Left renal cortex interstitium (tissue), 4 donors: ENCODE measurements at regions not wholly inside any gene's neighbourhood (a gene's known extent, or its start where the extent isn't known, plus 50 kb on each side); places are given as distances from the start of the nearest gene placed in this dataset.

ENCODE experiments used
- DNase-seq, 4 donors: peaks; one replicate each; pipeline ENCODE4 v3.0.0-alpha.2; 2013; ENCODE audit warnings: low read depth in 4 of 4, low spot score in 2 of 4, missing footprints in 1 of 4

DNA sequence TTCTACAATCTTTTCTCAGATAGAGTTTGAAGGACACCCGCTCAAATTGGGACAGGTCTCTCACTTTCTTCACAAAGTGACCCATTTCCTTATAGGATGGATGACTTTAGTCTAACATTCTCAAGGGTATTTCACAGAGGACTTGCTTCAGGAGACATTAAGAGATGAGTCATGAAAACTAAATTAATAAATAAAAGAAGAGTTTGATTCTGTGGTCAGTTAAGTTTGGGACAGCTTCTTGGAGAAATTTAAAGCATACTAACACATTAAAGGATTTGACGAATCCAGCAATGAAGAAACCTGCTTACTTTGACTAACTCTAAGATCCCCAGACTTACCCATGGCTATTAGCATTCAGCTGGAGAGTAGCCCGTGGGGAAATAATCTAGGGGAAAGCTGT lies 95.6 kb upstream of the RAB3GAP2 start:
- DNase-seq, result no peak

DNA sequence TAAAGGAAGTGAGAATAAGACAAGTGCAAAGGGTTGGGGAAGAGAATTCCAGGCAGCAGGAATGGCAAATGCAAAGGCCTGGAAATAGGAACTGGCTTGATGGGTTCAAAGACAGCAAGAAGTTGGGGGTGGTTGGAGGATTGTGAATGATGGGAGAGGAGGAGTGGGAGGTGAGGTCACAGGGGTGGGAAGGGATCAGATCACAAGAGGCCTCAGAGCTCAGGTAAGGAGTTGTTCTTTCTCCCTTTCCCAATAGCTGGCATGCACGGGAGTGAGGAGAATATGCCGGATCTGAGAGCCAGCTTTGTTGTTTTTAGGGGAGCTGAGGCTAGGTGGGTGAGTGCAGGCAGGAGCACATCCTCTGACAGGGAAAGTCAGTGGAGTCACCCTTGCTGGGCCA lies 94.0 kb upstream of the RAB3GAP2 start:
- no peak for DNase-seq

DNA sequence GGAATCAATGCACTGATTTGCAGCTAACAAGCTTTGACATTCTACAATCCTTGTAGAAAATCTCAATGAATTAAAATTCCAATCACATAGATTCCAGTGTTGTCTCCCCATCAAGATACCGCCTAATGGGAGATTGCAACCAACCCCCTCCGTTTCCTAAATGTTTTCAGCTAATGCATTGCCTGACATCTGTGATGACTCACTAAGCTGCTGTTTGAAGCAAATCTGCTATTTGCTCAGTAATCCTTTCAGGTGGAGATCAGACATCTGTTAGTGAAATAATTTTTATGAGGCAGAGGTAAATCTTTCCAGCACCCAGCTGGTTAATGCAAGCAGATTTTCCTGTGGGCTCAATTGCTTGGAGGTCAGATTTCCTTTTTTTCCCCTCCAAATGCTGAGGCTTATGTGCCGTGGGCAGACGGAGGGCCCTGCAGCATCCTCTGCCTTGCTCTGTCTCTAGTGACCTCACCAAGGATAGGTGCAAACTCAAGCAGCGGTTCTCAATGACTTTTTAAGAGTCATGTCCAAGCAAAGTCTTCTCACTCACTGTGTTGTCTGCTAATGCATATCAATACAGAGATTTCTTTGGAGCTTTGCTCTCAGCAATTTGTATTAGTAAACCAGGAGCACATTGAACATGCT lies 91.1 kb upstream of the RAB3GAP2 start:
- no peak for DNase-seq

DNA sequence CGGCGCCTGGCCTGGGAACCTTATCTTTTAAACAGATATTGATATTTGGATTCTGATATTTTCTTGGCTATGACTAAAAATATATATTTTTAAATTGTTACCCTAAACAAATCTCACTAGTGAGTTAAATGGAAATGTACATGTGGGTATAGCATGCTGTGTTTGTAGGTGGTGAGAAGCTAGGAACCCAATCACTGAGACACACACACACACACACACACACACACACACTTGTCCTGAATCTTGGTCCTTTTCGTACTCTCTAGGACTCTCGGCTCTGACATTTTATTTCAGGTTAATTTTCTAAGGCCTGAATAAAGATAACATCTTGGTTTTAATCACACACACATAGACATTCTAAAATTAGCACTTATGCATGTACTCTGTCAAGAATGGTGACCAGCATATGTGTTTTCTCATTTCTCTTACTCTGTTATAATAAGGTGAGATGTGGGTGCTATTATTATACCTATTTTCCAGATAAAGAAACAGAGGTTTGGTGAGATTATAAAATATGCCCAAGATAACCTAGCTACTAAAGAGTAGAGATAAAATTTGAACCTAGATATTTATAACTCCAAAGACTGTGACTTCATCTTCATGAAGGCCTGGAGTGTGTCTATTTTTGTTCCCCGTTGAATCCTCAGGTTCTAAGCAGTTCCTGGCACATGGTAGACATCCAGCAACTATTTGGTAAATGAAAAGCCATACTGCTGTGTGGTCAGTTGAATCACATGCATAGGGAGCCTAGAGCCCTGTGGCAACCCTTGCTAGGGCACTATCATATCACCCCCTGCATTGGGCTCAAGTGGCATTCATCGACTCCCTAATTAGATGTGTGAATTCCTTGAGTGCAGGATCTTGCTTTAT lies 85.0 kb upstream of the RAB3GAP2 start:
- no peak for DNase-seq

DNA sequence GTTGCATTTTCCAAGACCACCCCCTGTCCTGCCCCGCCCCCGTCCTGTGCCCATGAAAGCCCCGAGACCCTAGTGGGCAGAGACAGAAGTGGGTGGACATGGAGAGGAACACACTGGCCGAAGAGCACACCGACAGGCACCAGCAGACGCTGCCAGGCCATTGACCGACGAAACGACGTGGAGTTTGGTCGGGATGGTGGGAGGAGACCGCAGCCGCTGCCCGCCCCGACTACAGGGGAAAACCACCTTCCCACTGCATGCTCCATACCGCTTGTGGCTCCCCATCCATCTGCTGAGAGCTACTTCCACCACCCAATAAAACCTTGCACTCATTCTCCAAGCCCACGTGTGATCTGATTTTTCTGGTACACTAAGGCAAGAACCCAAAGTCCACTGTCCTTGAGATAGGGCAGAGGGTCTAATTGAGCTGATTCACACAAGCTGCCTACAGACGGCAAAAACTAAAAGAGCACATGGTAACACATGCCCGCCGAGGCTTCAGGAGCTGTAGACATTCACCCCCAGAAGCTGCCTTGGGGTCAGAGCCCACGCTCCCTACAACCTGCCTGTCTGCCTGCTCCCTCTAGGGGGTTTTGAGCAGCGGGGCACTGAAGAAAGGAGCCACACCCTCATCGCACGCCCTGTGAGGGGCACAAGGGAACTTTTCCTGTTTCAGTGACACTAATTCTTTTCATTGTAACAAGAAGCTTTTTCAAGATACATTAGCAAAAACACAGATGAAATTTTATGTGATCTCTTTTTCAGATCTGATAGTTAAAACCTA lies 81.2 kb upstream of the RAB3GAP2 start:
- no peak for DNase-seq

DNA sequence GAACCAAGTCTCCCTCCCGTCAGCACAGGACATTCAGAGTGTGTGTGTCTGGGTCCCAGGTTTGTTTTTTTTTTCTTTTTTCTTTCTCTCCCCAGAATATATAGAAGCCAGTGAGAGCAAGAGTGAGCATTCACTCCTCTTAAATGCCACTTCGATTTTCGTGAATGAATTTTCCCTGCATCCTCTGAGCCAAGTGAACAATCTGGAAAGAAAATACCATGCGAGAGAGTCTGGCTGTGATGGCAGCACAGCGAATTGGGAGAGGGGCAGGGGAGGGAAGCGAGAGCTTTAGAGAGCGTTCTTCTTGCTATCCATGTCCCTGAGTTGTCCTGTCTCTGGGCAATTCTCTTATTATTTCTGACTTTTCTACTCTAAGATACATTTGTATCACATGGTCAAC lies 76.0 kb upstream of the RAB3GAP2 start:
- DNase-seq, result no peak

DNA sequence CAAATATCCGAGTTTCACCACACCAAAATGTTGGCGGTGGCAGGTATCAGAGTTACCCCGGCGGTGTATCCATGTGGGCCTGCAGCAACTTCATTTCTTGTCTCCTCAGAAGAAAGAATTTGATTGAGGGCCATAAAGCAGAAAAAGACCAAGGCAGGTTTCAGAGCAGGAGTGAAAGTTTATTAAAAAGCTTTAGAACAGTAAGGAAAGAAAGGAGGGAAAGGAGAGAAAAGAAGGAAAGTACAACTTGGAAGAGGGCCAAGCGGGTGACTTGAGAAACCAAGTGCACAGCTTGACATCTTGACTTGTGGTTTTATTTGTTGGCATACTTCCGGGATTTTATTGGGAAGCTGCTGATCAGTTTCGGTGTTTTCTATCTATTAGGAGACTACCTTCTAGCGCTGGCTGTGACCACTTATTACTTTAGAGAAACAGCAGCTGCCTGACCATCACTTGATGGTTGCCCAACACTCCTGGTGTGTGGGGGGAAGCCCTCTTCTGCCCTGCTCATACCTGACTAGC lies 75.5 kb upstream of the RAB3GAP2 start:
- DNase-seq, result no peak

DNA sequence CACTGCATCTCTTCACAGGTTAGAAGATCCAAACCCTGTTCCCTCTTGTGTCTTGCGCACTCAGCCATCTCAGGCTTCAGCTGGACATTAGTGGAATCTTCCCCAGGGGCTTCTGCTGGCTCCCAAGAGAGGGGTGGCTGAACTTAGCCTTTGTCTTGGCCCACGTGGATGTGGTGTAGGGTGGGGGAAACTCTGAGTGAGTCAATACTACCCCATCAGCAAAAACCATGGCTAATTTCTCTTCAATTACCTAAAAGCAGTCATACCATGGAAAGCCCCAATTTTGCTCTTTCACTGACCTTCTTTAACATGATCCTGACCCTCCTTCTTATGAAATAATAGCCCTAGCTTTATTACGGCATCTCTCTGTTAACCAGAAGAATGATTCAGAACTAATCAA lies 72.5 kb upstream of the RAB3GAP2 start:
- DNase-seq, result no peak

DNA sequence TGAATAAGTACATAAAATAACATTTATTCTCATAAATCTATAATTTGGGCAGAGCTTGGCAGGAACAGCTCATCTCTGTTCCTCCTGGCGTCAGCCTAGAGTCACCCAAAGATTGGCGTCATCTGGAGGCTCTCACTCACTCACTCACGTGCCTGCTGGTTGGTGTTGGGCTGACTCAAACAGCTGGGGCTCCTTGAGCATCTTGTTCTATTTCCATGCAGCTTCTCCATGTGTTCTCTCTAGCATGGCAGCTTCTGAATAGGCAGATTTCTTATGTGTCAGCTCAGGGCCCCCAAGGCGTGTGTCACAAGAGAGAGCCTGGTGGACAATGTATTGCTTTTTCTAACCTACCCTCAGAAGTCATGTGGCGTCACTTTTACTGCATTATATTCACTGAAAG lies 70.6 kb upstream of the RAB3GAP2 start:
- DNase-seq, result no peak

DNA sequence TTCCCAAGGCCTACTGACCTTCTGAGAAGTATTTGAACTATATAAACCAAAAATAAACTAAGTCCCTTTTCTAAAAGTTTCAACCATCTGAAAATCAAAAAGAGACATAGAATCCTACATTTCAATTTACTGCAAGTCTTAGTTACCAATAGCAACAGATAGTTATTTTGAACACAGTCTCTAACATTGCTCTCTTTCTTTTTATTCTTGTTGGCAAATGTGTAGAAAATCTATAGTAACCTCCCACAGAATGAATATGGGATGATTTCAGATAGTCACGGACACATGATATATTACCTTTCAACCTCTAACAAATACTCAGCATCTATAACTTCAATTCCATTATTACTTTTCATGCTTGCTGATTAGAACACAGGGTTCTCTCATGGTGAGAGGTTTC lies 68.9 kb upstream of the RAB3GAP2 start:
- no peak for DNase-seq

DNA sequence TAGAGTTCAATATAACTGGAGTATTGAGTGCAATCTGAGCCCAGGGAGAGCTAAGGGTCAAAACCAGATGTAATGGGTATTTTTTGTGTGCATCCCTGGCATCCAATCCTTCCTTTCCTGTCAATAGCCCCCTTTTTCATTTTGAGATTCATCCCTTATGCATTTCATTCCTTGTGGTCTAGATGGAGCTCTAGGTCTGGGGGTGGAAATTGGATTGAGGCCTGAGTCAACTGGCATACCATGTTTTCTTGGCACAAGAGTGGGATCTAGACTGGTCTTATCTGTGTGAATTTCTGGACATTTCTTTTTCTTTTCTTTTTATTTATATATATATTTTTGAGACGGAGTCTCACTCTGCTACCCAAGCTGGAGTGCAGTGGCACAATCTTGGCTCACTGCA lies 67.3 kb upstream of the RAB3GAP2 start:
- DNase-seq, result no peak

DNA sequence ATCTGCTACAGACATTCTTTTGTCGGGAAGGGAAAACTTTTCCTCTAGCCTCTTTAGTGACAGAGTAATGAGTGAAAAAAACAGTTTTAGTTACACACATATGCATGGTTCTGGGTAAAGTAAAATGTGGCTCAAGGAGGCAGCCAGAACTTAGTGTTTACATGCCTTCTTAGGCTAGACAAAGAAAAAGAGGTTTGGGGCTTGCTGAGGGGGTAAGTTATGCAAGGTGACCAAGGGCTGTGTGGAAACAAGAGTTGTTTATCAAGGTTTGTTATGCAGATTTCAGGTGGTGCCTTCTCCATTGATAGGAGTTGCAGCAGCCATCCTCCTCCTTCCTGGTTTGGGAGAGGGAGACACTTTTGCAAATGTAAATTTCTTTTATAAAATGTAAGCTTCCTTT lies 66.5 kb upstream of the RAB3GAP2 start:
- DNase-seq, result no peak

DNA sequence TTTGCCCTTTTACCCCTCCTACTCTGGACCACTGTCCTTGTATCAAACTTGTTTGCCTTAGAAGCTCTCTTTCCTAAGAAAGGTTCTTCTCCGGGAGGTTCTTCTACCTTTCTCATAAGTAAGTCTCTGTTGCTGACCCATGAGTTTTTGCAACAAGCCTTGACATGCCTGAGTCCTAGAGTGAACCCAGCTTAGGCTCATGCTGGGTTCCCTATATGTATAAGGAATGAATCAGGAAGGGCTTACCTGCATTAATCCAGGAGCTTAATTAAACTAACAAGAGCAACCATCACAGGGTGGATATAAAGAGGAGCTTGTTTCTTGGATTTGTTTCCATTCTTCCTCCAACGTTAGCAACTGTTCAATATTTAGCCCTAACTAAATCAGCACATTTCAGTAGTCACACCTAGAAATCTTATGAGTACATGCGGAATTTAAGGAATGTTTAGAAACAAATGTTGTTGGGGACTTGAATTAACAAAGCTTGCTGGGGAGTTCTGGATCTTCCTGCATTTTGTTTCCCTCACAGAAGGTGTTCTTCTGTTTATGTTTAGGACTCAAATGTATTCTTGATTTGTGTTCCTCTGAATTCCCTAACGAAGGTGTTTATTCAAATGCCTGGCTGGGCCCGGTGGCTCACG lies 64.3 kb upstream of the RAB3GAP2 start:
- DNase-seq, result no peak

DNA sequence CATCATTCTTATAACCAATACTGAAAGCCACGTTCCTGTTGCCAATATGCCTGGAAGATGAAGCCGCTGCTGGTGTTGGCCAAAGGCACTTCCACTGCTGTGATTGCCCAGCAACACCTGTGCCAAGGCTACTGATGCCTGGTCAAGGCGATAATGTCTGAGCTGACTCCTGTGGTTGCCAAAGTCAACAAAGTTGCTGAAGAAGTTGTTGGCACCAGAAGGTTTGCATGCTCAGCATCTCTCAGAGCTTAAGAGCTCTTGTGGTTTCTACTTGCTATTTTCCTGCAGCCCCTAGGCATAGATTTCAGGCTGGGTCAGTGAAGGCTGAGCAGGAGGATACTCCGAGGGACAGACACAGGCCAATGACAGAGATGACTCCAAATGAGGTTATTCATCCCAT lies 63.4 kb upstream of the RAB3GAP2 start:
- DNase-seq, result no peak

DNA sequence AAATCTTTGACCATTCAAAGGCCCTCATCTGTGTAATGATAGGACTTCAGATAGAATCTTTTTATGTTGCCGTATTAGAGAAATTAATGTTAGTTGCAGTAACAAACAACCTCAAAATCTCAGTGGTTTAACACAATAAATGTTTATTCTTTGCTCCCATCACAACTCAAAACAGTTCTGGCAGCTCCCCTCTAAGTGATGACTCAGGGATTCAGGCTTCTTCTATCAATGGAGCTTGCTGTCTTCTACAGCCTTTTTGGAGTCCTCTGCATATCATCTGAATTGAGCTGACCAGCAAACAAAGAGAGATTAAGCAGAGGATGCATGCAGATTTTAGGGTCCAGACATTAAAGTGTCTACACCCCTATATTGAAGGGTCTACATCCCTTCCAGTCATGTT lies 59.1 kb upstream of the RAB3GAP2 start:
- no peak for DNase-seq

DNA sequence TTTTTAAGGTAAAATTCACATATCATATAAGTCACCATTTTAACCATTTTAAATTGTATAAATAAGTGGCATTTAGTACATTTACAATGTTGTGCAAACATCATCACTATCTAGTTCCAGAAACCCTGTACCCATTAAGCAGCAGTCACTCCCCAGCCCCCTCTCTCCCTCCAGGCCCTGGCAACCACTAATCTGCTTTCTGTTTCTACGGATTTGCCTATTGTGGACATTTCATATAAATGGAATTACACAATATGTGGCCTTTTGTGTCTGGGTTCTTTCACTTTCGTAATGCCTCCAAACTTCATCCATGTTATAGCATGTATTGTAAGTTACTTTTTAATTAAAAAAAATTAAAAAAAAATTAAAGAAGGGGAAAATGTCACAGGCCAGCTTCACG lies 58.0 kb upstream of the RAB3GAP2 start:
- DNase-seq, result no peak

DNA sequence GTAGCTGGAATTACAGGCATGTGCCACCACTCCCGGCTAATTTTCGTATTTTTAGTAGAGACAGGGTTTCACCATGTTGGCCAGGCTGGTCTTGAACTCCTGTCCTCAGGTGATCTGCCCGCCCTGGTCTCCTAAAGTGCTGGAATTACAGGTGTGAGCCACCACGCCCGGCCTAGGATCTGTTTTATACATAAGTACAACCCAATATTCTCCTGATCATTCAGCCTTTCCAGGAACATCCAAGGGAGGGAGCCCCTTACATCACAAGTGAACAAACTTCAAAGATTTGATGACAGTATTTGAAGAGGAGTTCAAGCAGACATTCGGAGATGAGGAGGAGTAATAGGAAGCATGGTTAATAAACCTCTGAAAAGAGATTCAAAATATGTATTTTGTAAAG lies 54.9 kb upstream of the RAB3GAP2 start:
- DNase-seq, result no peak

DNA sequence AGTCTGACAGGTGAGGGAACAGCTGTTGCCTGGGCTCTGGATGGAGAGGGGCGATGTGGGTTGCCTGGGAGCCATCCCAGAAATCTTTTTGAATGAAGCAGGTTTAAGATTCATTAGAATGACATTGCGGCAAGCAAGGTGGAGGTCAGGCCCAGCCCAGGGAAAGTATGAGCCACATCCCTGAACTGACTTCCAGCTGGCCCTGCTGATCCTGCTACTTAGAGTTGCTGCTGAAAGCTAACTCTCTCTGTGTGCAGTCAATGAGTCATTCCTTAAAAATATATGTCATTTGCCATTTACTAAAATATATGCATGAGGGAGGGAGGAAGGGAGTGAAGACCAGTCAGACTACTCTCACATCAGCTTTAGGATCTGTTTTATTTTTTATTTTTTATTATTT lies 54.3 kb upstream of the RAB3GAP2 start:
- no peak for DNase-seq

DNA sequence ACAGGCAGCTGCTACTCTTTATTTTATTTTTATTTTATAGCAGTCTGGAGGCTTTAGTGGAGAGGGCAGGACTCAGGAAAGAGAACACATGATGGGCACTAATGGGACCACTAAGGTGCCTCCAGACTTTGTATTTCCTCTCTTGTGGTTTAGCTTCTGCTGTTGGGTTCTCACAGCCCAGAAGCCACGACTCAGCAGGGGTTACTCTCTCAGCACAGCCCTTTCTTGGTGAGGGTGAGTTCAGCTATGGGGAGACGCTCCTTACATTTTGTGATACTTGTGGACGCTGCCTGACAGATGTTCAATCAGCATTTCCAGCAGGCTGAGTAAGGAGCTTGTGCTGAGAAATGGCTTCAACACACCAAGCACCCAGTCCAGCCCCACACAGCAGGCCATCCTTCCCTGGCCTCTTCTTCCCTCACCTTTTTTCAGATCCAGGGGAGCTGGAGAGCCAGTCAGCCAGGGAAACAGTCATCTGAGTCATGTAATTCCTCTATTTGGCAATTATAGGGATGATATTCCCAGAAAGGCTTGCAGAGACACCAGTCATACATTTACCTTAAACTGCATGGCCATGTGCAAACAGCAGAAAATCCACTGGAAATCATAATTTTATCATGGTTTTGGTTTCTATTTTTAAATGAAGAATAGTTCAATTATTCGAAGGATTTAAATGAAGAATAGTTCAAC lies 53.2 kb upstream of the RAB3GAP2 start:
- DNase-seq, result no peak

DNA sequence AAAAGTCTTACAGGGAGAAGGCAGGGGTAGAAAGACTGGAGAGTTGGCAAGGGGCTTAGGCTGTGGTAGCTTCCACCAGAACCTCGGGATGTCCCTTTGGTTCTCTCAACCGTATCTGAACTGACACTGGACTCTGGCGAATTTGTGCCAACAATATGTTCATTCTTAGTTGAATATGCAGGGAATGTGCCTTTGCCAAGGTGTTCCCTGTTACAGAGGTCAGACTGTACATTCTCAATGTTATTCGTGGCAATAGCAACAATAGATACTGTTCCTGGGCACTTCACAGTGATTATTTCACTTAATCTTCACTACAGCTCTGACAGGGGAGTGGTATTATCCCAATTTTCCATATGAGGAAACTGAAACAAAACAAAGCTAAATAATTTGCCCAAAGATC lies 51.5 kb upstream of the RAB3GAP2 start:
- DNase-seq, result no peak
